Astrocyte of the spinal cord (primary cell): ENCODE measurements at regions not wholly inside any gene's neighbourhood (a gene's known extent, or its start where the extent isn't known, plus 50 kb on each side); places are given as distances from the start of the nearest gene placed in this dataset.

Experiments used
- DNase-seq: peaks from one replicate; pipeline ENCODE4 v3.0.0; 2011; ENCODE audit warnings: low read depth, low spot score
- H3K4me3 ChIP-seq: 2 replicates; pipeline ENCODE4 v1.5.1; 2011; ENCODE audit warnings: low read depth, mild to moderate bottlenecking, low read length, moderate library complexity
- CTCF ChIP-seq: IDR thresholded peaks from 2 replicates; pipeline ENCODE4 v1.5.1; 2012; ENCODE audit warnings: low read depth, mild to moderate bottlenecking, low read length, inconsistent platforms
- in situ Hi-C: cut with HindIII; loops from 2 replicates; pipeline ENCODE4 v1.10.0; 2017; ENCODE audit warnings: low sequenced_read_pairs

GRCh38 chr2:49248506-49248905 is 94.2 kb upstream of the FSHR start:
- no peak for TF ChIP-seq CTCF
- in situ Hi-C loops, result no loop called here
- H3K4me3 ChIP-seq, result no peak overlapping the region
- peak; percentile 96 for DNase-seq

DNA sequence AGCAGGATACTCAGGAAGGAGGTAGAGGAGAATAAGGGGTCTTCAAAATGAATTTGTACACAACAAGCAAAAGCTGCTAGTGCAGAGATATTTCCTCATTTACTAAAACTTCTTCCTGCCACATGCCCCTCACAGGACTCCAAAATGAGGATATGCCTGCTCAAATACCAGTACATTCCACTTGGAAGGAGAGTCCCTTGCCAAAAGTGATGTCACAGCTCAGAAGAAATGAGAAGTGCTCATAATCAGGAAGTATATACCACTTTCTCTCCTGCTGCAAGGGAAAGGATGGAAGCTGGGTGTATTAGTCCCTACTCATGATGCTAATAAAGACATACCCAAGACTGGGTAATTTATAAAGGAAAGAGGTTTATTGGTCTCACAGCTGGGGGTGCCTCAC is 87.7 kb upstream of the FSHR start:
- no peak for TF ChIP-seq CTCF
- no peak overlapping the region for H3K4me3 ChIP-seq
- DNase-seq, result no peak
- in situ Hi-C loops, result no loop called here

DNA sequence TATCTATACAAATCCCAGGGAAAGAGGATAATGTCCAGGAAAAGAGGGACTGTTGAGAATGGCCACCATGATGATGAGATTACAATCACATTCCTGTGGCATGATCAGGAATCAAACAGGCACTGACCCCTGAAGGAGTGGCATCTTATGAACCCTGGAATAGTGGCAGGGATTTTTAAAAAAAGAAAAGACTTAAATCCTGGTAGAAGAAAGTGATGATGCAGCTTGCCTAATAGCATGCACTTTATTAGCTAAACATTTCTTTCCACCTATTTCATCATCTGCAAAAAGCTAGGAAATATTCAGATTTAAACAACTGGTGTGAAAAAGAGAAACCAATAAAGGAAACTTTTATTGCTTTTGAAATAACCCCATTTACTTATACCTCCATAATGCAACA is 87.2 kb upstream of the FSHR start:
- in situ Hi-C loops, result no loop called here
- DNase-seq, result no peak
- no peak overlapping the region for H3K4me3 ChIP-seq
- TF ChIP-seq CTCF, result no peak

DNA sequence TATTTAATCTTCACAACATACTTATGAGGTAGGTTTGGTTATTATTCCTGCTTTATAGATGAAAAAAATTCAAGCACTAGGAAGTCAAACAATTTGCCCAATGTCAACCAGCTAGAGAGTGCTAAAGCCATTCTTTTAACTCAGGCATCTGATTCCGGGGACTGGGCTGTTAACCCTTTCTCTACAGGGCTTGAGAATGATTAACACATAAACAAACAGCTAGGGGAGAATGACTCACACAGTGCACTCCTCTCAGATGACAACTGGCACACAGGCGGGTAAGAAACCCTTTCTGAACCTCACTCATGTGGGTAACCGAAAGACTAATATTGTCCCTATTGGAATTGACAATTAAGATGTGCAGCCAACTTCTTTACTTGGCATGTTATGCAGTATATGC is 86.3 kb upstream of the FSHR start:
- TF ChIP-seq CTCF, result no peak
- in situ Hi-C loops, result no loop called here
- no peak overlapping the region for H3K4me3 ChIP-seq
- DNase-seq, result no peak

- in situ Hi-C loops, result no loop called here
- H3K4me3 ChIP-seq, result no peak overlapping the region
- TF ChIP-seq CTCF, result no peak
- DNase-seq, result no peak
These were observed 84.3 kb upstream of the FSHR start for GRCh38 chr2:49238604-49238960.

- H3K4me3 ChIP-seq, result no peak overlapping the region
- no peak for TF ChIP-seq CTCF
- no peak for DNase-seq
- in situ Hi-C loops, result no loop called here
These were observed 83.7 kb upstream of the FSHR start for GRCh38 chr2:49237867-49238603.

DNA sequence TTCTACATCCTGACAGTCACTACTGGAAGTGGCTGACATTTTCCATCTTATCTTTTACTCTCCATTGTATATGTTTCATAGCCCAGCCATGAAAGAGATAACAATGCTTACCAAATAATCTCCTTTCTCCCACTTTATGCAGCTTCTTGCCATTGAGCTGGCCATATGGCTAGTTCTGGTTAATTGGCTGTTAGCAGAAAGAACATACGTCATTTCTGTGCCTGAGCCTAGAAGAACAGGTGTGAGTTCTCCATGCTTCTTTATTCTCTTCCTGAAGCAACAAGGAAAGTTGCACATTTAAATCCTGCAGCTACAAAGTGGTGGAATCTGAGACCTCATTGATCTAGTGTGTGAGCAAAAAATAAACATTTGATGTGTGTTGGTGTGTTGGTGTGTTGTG is 82.0 kb upstream of the FSHR start:
- in situ Hi-C loops, result no loop called here
- DNase-seq, result no peak
- TF ChIP-seq CTCF, result no peak
- no peak overlapping the region for H3K4me3 ChIP-seq
